ENCODE measurements at regions not wholly inside any gene's neighbourhood (a gene's known extent, or its start where the extent isn't known, plus 50 kb on each side); places are given as distances from the start of the nearest gene placed in this dataset.
A peak's percentile ranks its signal among the peaks of the same experiment; 100 is the strongest.

GRCh38 chr9:35549441-35549840, 55.6 kb upstream of the TESK1 start:
- Histone ChIP-seq H3K79me1 (replicated peaks; ENCODE audit: low read length, poor library complexity, severe bottlenecking) (peaks cover 42% of the 10 kb centered on the region), H3K27me3 (ENCODE audit: control insufficient read depth in 1 of 2, insufficient read depth in 1 of 2, low read length in 2 of 2) (no peaks in the 10 kb centered on the region), H3K9ac (ENCODE audit: low read length) (no peak overlapping the region), H3K4me1 (ENCODE audit: control insufficient read depth, insufficient read depth, low read depth, low read length) (peaks cover 10% of the 10 kb centered on the region), H2BK5ac (ENCODE audit: low read depth, low read length, poor library complexity, severe bottlenecking) (no peak overlapping the region), H2AFZ (ENCODE audit: low read depth, low read length) (no peak overlapping the region), H3K27ac (ENCODE audit: low read length, poor library complexity, severe bottlenecking) (no peak overlapping the region), H4K91ac (ENCODE audit: low read length) (no peak overlapping the region), H2AK5ac (ENCODE audit: low read length, severe bottlenecking) (no peak overlapping the region), H3K14ac (ENCODE audit: low read length in 2 of 2) (no peak overlapping the region), H2BK12ac (ENCODE audit: low read length in 2 of 2) (no peak overlapping the region), H3K9me3 (ENCODE audit: control insufficient read depth, low read length) (no peaks in the 10 kb centered on the region), H3K23ac (ENCODE audit: low read length in 2 of 2) (no peak overlapping the region), H3K36me3 (ENCODE audit: control insufficient read depth in 1 of 2, insufficient read depth in 2 of 2, low read depth in 1 of 2, low read length in 2 of 2) (peaks cover 30 to 51% of the 10 kb centered on the region in 2 experiments), H2BK15ac (ENCODE audit: low read depth, poor library complexity, severe bottlenecking) (no peak overlapping the region), H3K4ac (ENCODE audit: low read depth in 1 of 2, low read length in 2 of 2) (no peak overlapping the region), H2BK120ac (ENCODE audit: low read depth, low read length) (no peak overlapping the region), H3K18ac (ENCODE audit: low read depth in 1 of 2, low read length in 2 of 2) (no peak overlapping the region), H3K4me2 (ENCODE audit: low read length, poor library complexity, severe bottlenecking) (no peak overlapping the region), H3K4me3 (ENCODE audit: insufficient read depth in 1 of 2, low read depth in 1 of 2, low read length in 2 of 2) (no peak overlapping the region), H4K8ac (ENCODE audit: low read length) (no peak overlapping the region)
- 87% methylated on average over 4 of the region's 4 CpGs for WGBS
- no peak for DNase-seq

- Histone ChIP-seq H2BK12ac (ENCODE audit: low read length in 2 of 2) (no peak overlapping the region), H3K4me2 (ENCODE audit: low read length, poor library complexity, severe bottlenecking) (no peak overlapping the region), H2AFZ (ENCODE audit: low read depth, low read length) (no peak overlapping the region), H3K14ac (ENCODE audit: low read length in 2 of 2) (no peak overlapping the region), H3K4me1 (ENCODE audit: control insufficient read depth, insufficient read depth, low read depth, low read length) (peaks cover 10% of the 10 kb centered on the region), H3K79me1 (replicated peaks; ENCODE audit: low read length, poor library complexity, severe bottlenecking) (peaks cover 51% of the 10 kb centered on the region), H2BK120ac (ENCODE audit: low read depth, low read length) (no peak overlapping the region), H3K4ac (ENCODE audit: low read depth in 1 of 2, low read length in 2 of 2) (no peak overlapping the region), H3K36me3 (ENCODE audit: control insufficient read depth in 1 of 2, insufficient read depth in 2 of 2, low read depth in 1 of 2, low read length in 2 of 2) (peaks cover 46 to 63% of the 10 kb centered on the region in 2 experiments), H3K9ac (ENCODE audit: low read length) (peak overlapping the region; percentile 21), H4K91ac (ENCODE audit: low read length) (no peak overlapping the region), H3K4me3 (ENCODE audit: insufficient read depth in 1 of 2, low read depth in 1 of 2, low read length in 2 of 2) (no peak overlapping the region), H2AK5ac (ENCODE audit: low read length, severe bottlenecking) (no peak overlapping the region), H3K27ac (ENCODE audit: low read length, poor library complexity, severe bottlenecking) (peak overlapping the region; percentile 46), H3K23ac (ENCODE audit: low read length in 2 of 2) (no peak overlapping the region), H4K8ac (ENCODE audit: low read length) (no peak overlapping the region), H3K27me3 (ENCODE audit: control insufficient read depth in 1 of 2, insufficient read depth in 1 of 2, low read length in 2 of 2) (no peaks in the 10 kb centered on the region), H2BK15ac (ENCODE audit: low read depth, poor library complexity, severe bottlenecking) (no peak overlapping the region), H2BK5ac (ENCODE audit: low read depth, low read length, poor library complexity, severe bottlenecking) (no peak overlapping the region), H3K9me3 (ENCODE audit: control insufficient read depth, low read length) (no peaks in the 10 kb centered on the region), H3K18ac (ENCODE audit: low read depth in 1 of 2, low read length in 2 of 2) (no peak overlapping the region)
- WGBS: 94% methylated on average over 2 of the region's 4 CpGs
- no peak for DNase-seq
Measured at GRCh38 chr9:35552376-35552775, 52.7 kb upstream of the TESK1 start.

- Histone ChIP-seq H2BK5ac (ENCODE audit: low read depth, low read length, poor library complexity, severe bottlenecking) (no peak overlapping the region), H3K9me3 (ENCODE audit: control insufficient read depth, low read length) (no peaks in the 10 kb centered on the region), H2BK120ac (ENCODE audit: low read depth, low read length) (no peak overlapping the region), H2AFZ (ENCODE audit: low read depth, low read length) (no peak overlapping the region), H2BK12ac (ENCODE audit: low read length in 2 of 2) (no peak overlapping the region), H4K8ac (ENCODE audit: low read length) (no peak overlapping the region), H3K4me1 (ENCODE audit: control insufficient read depth, insufficient read depth, low read depth, low read length) (peaks cover 10% of the 10 kb centered on the region), H4K91ac (ENCODE audit: low read length) (no peak overlapping the region), H3K4me2 (ENCODE audit: low read length, poor library complexity, severe bottlenecking) (no peak overlapping the region), H3K27me3 (ENCODE audit: control insufficient read depth in 1 of 2, insufficient read depth in 1 of 2, low read length in 2 of 2) (no peaks in the 10 kb centered on the region), H2AK5ac (ENCODE audit: low read length, severe bottlenecking) (peak overlapping the region; percentile 5), H3K79me1 (replicated peaks; ENCODE audit: low read length, poor library complexity, severe bottlenecking) (peaks cover 51% of the 10 kb centered on the region), H2BK15ac (ENCODE audit: low read depth, poor library complexity, severe bottlenecking) (no peak overlapping the region), H3K36me3 (ENCODE audit: control insufficient read depth in 1 of 2, insufficient read depth in 2 of 2, low read depth in 1 of 2, low read length in 2 of 2) (peaks cover 46 to 63% of the 10 kb centered on the region in 2 experiments), H3K23ac (ENCODE audit: low read length in 2 of 2) (no peak overlapping the region), H3K9ac (ENCODE audit: low read length) (peak overlapping the region; percentile 21), H3K27ac (ENCODE audit: low read length, poor library complexity, severe bottlenecking) (peak overlapping the region; percentile 57), H3K4ac (ENCODE audit: low read depth in 1 of 2, low read length in 2 of 2) (no peak overlapping the region), H3K4me3 (ENCODE audit: insufficient read depth in 1 of 2, low read depth in 1 of 2, low read length in 2 of 2) (no peak overlapping the region), H3K14ac (ENCODE audit: low read length in 2 of 2) (no peak overlapping the region), H3K18ac (ENCODE audit: low read depth in 1 of 2, low read length in 2 of 2) (no peak overlapping the region)
- 76% methylated on average over 3 of the region's 3 CpGs for WGBS
- DNase-seq: no peak
Measured at GRCh38 chr9:35552837-35553236, 52.2 kb upstream of the TESK1 start.

- Histone ChIP-seq H3K27ac (ENCODE audit: low read length, poor library complexity, severe bottlenecking) (peak overlapping the region; percentile 57), H2BK15ac (ENCODE audit: low read depth, poor library complexity, severe bottlenecking) (no peak overlapping the region), H4K91ac (ENCODE audit: low read length) (no peak overlapping the region), H2AK5ac (ENCODE audit: low read length, severe bottlenecking) (peak overlapping the region; percentile 50), H2BK12ac (ENCODE audit: low read length in 2 of 2) (no peak overlapping the region), H3K18ac (ENCODE audit: low read depth in 1 of 2, low read length in 2 of 2) (no peak overlapping the region), H2BK120ac (ENCODE audit: low read depth, low read length) (no peak overlapping the region), H4K8ac (ENCODE audit: low read length) (no peak overlapping the region), H3K9me3 (ENCODE audit: control insufficient read depth, low read length) (no peaks in the 10 kb centered on the region), H3K9ac (ENCODE audit: low read length) (peak overlapping the region; percentile 28), H2AFZ (ENCODE audit: low read depth, low read length) (no peak overlapping the region), H3K79me1 (replicated peaks; ENCODE audit: low read length, poor library complexity, severe bottlenecking) (peaks cover 48% of the 10 kb centered on the region), H3K4me2 (ENCODE audit: low read length, poor library complexity, severe bottlenecking) (no peak overlapping the region), H3K4ac (ENCODE audit: low read depth in 1 of 2, low read length in 2 of 2) (no peak overlapping the region), H3K4me3 (ENCODE audit: insufficient read depth in 1 of 2, low read depth in 1 of 2, low read length in 2 of 2) (no peak overlapping the region), H3K36me3 (ENCODE audit: control insufficient read depth in 1 of 2, insufficient read depth in 2 of 2, low read depth in 1 of 2, low read length in 2 of 2) (peaks cover 47 to 63% of the 10 kb centered on the region in 2 experiments), H3K23ac (ENCODE audit: low read length in 2 of 2) (no peak overlapping the region), H2BK5ac (ENCODE audit: low read depth, low read length, poor library complexity, severe bottlenecking) (no peak overlapping the region), H3K27me3 (ENCODE audit: control insufficient read depth in 1 of 2, insufficient read depth in 1 of 2, low read length in 2 of 2) (no peaks in the 10 kb centered on the region), H3K4me1 (ENCODE audit: control insufficient read depth, insufficient read depth, low read depth, low read length) (peaks cover 4% of the 10 kb centered on the region), H3K14ac (ENCODE audit: low read length in 2 of 2) (no peak overlapping the region)
- WGBS: 20% methylated on average over 12 of the region's 12 CpGs
- DNase-seq: peak; percentile 80
Measured at GRCh38 chr9:35553670-35554543, 51.2 kb upstream of the TESK1 start.

All from mesenchymal stem cell (in vitro differentiated cells and primary cell).